ENCODE measurements at regions not wholly inside any gene's neighbourhood (a gene's known extent, or its start where the extent isn't known, plus 50 kb on each side); places are given as distances from the start of the nearest gene placed in this dataset.

GRCh38 chr5:115351356-115352195, 55.1 kb upstream of the CCDC112 start:
- TF ChIP-seq SPI1 (IDR thresholded peaks at IDR 0.05; ENCODE audit: low read depth, low read length) (no peak), POLR2A (IDR thresholded peaks at IDR 0.05; ENCODE audit: low read depth, low read length) (no peak), POLR2AphosphoS5 (IDR thresholded peaks at IDR 0.05; ENCODE audit: low read depth, low read length) (no peak), TAF1 (IDR thresholded peaks at IDR 0.05; ENCODE audit: low read depth, low read length) (no peak), POU2F2 (IDR thresholded peaks at IDR 0.05; ENCODE audit: low read depth, low read length) (no peak), PAX5 (IDR thresholded peaks at IDR 0.05; ENCODE audit: insufficient read depth, low read length, severe bottlenecking) (no peak)
